GM19397 (cell line): ENCODE measurements at regions not wholly inside any gene's neighbourhood (a gene's known extent, or its start where the extent isn't known, plus 50 kb on each side); places are given as distances from the start of the nearest gene placed in this dataset.
"Not testable (repeated sequence)": the region's sequence is repeated elsewhere in the genome, so short reads cannot be mapped to it uniquely, and the experiment has no call there.

ENCODE experiments used
- ATAC-seq: cut with Tn5 transposase; IDR thresholded peaks from one replicate; pipeline ENCODE4 v1.9.1; 2021; ENCODE audit warnings: mild to moderate bottlenecking, moderate library complexity; ENCODE audit not compliant: unreplicated experiment

- no peak for ATAC-seq
Observed at GRCh38 chr15:92705764-92706163, 50.2 kb upstream of the FAM174B start.

- no peak for ATAC-seq
Observed at GRCh38 chr15:92706201-92706600, 50.6 kb upstream of the FAM174B start.

- no peak for ATAC-seq
Observed at GRCh38 chr15:92707880-92708551, 52.4 kb upstream of the FAM174B start.

GRCh38 chr15:92708635-92709034 lies 53.1 kb upstream of the FAM174B start:
- ATAC-seq, result no peak

GRCh38 chr15:92709110-92709790 lies 53.7 kb upstream of the FAM174B start:
- ATAC-seq, result no peak

- ATAC-seq, result no peak
Observed at GRCh38 chr15:92711457-92711831, 55.9 kb upstream of the FAM174B start.

- peak; percentile 12 for ATAC-seq
Observed at GRCh38 chr15:92714077-92714476, 58.5 kb upstream of the FAM174B start.

GRCh38 chr15:92714477-92715401 lies 59.2 kb upstream of the FAM174B start:
- peak; percentile 76 for ATAC-seq

GRCh38 chr15:92715758-92716157 lies 60.2 kb upstream of the FAM174B start:
- no peak for ATAC-seq

GRCh38 chr15:92719021-92719420 lies 63.4 kb upstream of the FAM174B start:
- ATAC-seq, result no peak

GRCh38 chr15:92724144-92724543 lies 68.6 kb upstream of the FAM174B start:
- no peak for ATAC-seq

- no peak for ATAC-seq
Observed at GRCh38 chr15:92725171-92725570, 69.6 kb upstream of the FAM174B start.

GRCh38 chr15:92728266-92728665 lies 72.7 kb upstream of the FAM174B start:
- ATAC-seq, result no peak

GRCh38 chr15:92733090-92733933 lies 77.7 kb upstream of the FAM174B start:
- no peak for ATAC-seq

- ATAC-seq, result no peak
Observed at GRCh38 chr15:92733934-92734521, 78.5 kb upstream of the FAM174B start.

- not testable (repeated sequence) for ATAC-seq
Observed at GRCh38 chr15:92739246-92739645, 83.7 kb upstream of the FAM174B start.

- ATAC-seq, result no peak
Observed at GRCh38 chr15:92745845-92746271, 90.3 kb upstream of the FAM174B start.

GRCh38 chr15:92747047-92747446 lies 91.5 kb upstream of the FAM174B start:
- ATAC-seq, result no peak

GRCh38 chr15:92749216-92749615 lies 93.6 kb upstream of the FAM174B start:
- ATAC-seq, result no peak

- ATAC-seq, result no peak
Observed at GRCh38 chr15:92749946-92750345, 94.4 kb upstream of the FAM174B start.
